ENCODE measurements at regions not wholly inside any gene's neighbourhood (a gene's known extent, or its start where the extent isn't known, plus 50 kb on each side); places are given as distances from the start of the nearest gene placed in this dataset.

- TF ChIP-seq CTCF (IDR thresholded peaks at IDR 0.05), result no peak
- no peak for TF ChIP-seq EZH2 (IDR thresholded peaks at IDR 0.05; ENCODE audit: borderline replicate concordance, insufficient read depth, low read depth, low read length, poor library complexity, severe bottlenecking)
Measured at GRCh38 chr7:46880508-46881196, 701.3 kb downstream of the TNS3 start.
